Activated CD4-positive, alpha-beta T cell treated with anti-CD3 and anti-CD28 coated beads, Interleukin-2, amount 50 U/mL, for 48 hours (primary cell): ENCODE measurements at regions not wholly inside any gene's neighbourhood (a gene's known extent, or its start where the extent isn't known, plus 50 kb on each side); places are given as distances from the start of the nearest gene placed in this dataset.
"Not testable (repeated sequence)": the region's sequence is repeated elsewhere in the genome, so short reads cannot be mapped to it uniquely, and the experiment has no call there.

Source experiments
- DNase-seq, 2 experiments: peaks; one replicate each; pipeline ENCODE4 v3.0.0-alpha.2; 2020

DNA sequence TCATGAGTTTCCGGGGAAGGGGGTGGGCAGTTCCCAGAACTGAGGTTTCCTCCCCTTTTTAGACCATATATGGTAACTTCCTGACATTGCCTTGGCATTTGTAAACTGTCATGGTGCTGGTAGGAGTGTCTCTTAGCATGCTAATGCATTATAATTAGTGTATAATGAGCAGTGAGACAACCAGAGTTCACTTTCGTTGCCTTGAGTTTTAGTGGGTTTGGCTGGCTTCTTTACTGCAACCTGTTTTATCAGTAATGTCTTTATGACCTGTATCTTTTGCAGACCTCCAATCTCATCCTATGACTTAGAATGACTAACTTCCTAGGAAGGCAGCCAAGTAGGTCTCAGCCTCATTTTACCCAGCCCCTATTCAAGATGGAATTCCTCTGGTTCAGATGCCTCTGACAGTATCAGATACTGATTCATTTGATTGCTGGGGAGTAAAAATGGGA, 447.3 kb downstream of the XIRP2 start:
- DNase-seq, result no peak

DNA sequence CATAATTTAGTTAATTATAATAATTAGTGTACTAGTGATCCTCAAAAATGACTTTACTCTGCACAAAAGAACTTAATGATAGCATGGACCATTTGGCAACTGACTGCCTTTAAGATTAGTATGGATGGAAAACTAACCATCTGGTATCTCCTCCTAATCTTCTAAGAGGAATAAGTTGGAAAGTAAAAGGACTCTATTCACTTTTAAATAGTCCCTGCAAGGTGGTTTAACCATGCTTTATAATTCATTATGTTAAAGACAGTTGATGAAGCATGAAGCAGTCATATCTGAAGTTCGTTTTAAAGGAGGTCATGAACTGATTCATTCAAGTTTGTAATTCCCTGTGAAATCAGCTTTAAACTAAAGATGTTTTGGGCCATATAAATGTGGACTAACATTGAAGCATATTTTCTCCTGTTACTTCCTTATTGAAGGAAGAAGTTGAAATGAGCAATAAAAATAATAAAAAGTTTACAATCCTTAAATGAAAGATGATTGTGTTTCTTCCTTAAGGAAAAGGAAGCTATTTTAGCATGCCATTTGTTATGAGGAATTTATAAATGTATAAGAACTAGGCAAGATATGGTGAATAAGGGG, 446.0 kb downstream of the XIRP2 start:
- no peak for DNase-seq

DNA sequence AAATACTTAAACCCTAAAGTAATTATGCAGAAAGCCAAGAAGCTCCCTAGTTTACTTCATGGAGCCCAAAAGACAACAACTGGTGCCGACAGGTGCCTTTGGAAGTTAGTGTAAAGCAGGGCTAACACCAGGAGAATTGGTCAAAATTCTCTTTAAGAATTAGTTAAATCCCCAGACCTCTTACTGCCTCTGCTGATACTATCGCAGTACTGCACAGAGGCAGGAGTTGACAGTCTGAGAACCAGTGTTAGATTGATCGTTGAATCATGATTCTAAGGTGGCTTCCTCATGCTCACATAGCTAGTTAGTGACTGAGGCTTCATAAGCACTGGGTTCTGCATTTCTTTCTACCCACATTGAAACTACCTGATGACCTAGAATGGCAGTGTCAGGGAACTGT, 445.0 kb downstream of the XIRP2 start:
- DNase-seq, result no peak

DNA sequence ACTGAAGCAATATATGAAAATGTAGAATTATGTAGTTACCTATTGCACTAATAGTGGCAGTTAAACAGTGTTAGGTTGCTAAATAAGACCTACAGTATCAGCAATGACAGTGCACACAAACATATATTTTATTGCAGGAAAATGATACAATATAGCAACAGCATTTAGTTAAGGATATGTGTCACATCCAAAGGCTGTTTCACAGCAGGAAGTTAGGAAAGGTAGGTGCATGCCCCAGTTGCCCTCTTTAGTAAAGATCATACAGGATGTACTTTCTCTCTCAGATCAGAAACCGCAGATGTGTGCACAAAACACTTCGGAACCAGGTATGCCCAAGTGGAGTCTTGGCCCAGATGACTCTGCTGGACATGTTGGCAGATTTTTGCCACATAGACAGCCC, 444.1 kb downstream of the XIRP2 start:
- no peak for DNase-seq

DNA sequence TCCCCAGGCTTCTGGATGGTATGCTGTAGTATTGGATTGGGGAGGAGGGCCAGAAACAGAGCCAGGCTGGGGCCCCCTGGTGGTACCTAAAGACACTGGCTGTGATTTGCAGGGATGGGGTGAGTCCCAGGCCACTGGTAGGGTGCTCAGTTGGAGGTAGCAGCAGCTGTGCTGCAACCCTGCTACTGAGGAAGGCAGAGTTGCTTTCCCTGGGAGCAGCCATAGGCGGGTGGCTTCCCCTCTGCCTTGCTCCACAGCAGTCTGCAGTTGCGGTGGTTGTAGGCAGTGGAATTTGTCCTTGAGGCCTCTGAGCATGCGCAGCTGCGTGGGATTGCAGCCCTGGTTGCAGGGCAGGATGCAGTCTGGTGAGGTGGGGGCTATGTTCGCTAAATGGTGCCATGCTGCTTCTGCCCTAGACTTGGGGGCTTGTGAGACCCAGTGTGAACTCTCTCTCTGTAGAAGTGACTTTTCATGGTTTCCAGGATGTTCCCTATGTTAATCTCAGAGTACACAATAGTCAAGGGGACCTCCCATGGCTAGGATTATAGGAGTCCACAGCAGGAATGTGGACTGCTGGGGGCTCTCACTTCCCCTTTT, 443.5 kb downstream of the XIRP2 start:
- DNase-seq, result no peak

DNA sequence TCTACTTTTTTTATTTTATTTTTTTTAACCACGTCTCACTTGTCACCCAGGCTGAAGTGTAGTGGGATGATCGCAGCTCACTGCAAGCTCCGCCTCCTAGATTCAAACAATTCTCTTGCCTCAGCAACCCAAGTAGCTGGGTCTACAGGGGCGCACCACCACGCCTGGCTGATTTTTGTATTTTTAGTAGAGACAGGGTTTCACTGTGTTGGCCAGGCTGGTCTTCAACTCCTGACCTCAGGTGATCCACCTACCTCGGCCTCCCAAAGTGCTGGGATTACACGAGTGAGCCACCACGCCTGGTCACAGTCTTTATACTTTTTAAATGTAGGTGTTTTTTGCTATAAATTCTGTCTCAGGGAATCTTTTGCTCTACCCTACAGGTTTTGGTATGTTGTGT, 440.5 kb downstream of the XIRP2 start:
- DNase-seq, result not testable (repeated sequence)

DNA sequence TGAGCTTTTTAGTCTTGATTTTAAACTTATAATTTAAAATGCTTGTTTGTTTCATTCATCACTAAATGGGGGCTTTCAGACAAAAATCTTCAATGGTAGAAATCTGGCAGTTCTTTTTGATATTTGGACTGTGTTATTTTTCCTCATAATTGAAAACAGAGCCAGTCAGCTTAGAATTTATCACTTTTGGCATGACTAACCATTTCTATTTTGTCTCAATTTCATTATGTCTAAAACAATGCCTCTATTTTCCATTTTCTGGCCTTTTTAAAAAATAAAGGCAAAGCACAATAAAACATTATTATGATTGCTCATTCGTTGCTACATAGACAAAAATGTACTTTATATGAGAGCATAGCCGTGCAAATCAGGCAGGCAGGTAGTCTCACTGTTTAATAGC, 434.5 kb downstream of the XIRP2 start:
- DNase-seq, result no peak

DNA sequence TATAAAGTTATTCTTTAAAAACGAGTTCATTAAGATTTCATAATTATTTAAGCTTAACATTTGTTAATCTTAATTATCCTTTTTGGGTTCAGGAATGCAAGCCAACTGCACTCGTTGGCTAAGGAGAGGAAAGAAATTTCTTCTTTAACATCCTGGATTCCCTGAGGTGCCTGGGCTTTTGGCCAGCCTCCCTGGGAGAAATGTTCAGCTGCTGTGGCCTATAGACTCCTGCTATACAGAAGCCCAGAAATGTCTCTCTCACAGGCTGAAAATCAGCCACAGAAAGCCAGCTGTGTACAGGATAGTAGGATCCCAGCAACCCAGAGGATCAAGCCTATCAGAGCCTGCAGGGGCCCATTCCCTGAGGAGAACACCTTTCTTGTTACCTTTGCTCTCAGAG, 430.3 kb downstream of the XIRP2 start:
- no peak for DNase-seq

DNA sequence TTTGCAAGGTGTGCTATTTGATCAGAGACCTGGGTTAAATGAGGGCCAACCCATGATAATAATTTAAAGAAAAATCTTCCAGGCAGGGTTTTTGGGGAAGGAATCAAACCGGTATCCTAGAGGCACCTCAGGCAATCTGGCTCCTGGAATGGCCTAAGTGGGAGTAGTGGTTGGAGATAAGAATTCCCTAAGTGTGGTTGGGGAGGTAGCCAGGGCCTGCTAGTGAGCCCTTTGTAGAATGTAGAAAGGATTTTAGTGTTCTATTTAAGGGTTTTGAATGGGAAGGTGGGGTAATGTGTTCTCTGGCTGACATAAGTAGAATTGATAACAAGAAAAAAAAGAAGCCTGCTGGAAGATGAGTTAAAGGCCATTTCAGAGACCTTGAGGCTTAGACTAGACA, 422.2 kb downstream of the XIRP2 start:
- no peak for DNase-seq
